ENCODE measurements at regions not wholly inside any gene's neighbourhood (a gene's known extent, or its start where the extent isn't known, plus 50 kb on each side); places are given as distances from the start of the nearest gene placed in this dataset.

DNA sequence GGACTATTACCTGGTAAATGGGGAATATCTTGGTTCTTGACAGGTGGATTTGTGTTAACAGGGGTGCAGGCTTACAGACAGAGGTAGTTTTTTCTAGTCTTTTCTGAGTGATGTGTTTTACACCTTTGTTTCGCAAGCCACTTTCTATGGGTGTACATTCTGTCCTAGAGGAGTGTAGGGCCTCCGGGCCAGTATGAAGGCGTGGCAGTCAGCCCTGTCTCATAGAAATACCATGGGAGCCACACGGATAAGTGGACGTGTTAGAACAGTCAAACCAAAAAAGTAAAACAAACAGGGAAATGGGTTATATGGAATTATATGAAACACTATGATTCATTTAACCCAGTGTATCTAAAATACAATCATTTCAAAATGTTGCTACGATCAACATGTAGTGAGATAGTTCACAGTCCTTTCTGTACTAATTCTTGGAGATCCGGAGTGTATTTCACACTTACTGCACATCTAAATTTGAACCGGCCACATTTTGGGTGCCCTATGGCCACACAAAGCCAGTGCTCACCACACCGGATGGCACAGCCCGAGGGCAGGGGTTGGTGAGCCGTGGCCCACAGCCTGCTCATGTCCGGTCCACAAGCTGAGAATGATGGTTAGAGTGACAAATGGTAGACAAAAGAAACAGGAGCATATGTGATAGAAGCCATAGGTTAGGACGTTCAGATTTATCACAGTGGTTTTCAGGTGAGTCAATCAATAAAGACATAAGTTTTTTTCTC, 80.1 kb upstream of the IRX4 start:
- H3K27me3 ChIP-seq (ENCODE audit: low read depth): no peaks in the 10 kb centered on the region
- no peak for TF ChIP-seq CTCF (IDR thresholded peaks at IDR 0.05; ENCODE audit: borderline replicate concordance)
- intact Hi-C loops (cut with micrococcal nuclease): no loop called here

GRCh38 chr5:1961952-1962595, 79.3 kb upstream of the IRX4 start:
- Histone ChIP-seq H3K4me3 (no peak overlapping the region), H3K9me3 (replicated peaks) (no peaks in the 10 kb centered on the region), H3K4me1 (no peaks in the 10 kb centered on the region), H3K27me3 (ENCODE audit: low read depth) (no peaks in the 10 kb centered on the region), H3K27ac (replicated peaks) (no peak overlapping the region), H3K36me3 (no peaks in the 10 kb centered on the region)
- intact Hi-C loops (cut with micrococcal nuclease): no loop called here
- TF ChIP-seq CTCF (IDR thresholded peaks at IDR 0.05; ENCODE audit: borderline replicate concordance): no peak
- DNase-seq: no peak

More for the DNA sequence above, 80.1 kb upstream of the IRX4 start:
- no peak for DNase-seq
- Histone ChIP-seq H3K4me3 (no peak overlapping the region), H3K4me1 (no peaks in the 10 kb centered on the region), H3K9me3 (replicated peaks) (no peaks in the 10 kb centered on the region), H3K36me3 (no peaks in the 10 kb centered on the region), H3K27ac (replicated peaks) (no peak overlapping the region)

- H3K9me3 ChIP-seq (replicated peaks): no peaks in the 10 kb centered on the region
- H3K36me3 ChIP-seq: no peaks in the 10 kb centered on the region
- H3K4me3 ChIP-seq: no peak overlapping the region
- intact Hi-C loops (cut with micrococcal nuclease): no loop called here
- no peak for TF ChIP-seq CTCF (IDR thresholded peaks at IDR 0.05; ENCODE audit: borderline replicate concordance)
- no peak overlapping the region for H3K27ac ChIP-seq (replicated peaks)
- DNase-seq: no peak
- H3K4me1 ChIP-seq: no peaks in the 10 kb centered on the region
- no peaks in the 10 kb centered on the region for H3K27me3 ChIP-seq (ENCODE audit: low read depth)
Observed at GRCh38 chr5:1961304-1961946, 78.7 kb upstream of the IRX4 start.

DNA sequence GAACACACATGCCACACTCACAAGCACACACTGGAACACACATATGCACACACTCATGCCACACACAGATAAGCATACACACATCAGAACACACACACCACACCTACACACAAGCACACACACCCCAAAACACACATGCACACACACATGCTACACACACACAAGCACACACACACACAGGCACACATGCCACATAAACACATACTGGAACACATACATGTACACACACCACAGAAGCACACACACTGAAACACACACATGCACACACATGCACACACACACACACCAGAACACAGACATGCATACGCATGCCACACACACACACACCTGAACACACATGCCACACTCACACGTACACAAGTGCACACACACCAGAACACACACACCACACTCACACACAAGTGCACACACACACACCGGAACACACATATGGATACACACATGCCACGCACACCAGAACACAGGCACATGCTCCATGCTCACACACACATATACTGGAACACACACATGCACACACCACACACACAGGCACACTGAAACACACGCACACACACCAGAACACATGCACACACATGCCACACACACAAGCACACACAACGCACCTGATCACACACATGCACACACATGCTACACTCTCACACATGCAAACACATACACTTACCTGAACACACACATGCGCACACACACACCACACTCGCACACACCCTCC, 78.0 kb upstream of the IRX4 start:
- H3K36me3 ChIP-seq: no peaks in the 10 kb centered on the region
- no peak overlapping the region for H3K4me3 ChIP-seq
- H3K9me3 ChIP-seq (replicated peaks): no peaks in the 10 kb centered on the region
- H3K4me1 ChIP-seq: no peaks in the 10 kb centered on the region
- no peak for TF ChIP-seq CTCF (IDR thresholded peaks at IDR 0.05; ENCODE audit: borderline replicate concordance)
- H3K27ac ChIP-seq (replicated peaks): no peak overlapping the region
- no peak for DNase-seq
- H3K27me3 ChIP-seq (ENCODE audit: low read depth): no peaks in the 10 kb centered on the region
- intact Hi-C loops (cut with micrococcal nuclease): no loop called here

DNA sequence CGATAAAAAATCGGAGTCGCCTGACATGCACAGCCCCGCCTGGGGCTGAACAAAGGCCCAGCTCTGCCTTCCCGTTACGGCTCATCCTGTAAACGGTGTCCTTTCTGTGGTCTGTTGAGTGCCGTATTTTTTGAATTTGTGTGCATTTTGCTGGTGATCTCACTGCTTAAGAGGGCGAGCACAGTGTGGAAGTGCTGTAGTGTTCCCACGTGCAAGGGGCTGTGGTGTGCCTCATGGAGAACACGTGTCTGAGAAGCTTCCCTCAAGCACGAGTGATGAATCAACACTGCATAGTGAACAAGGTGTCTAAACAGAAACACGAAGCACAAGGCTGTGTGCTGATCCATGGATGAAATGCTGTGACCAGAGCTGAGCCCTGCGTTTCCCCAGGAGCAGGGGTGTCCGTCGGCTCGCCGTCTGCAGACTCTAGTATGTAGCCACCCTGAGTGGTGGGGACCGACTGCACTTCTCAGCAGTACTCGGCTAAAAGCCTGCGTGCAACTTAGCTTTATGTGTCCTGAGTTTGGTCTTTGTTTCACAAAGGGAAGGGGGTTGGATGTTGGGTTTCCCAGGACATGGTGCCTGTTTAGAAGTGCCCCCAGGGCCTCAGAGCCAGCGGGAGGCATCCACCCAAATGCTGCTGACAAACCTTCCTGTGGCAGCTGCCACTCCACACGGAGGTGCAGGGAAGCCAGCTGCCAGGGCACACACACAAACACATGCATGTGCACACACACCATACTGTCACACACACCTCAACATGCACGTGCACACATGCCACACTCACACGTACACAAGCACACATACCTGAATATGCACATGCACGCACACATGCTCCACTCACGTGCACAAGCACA, 77.2 kb upstream of the IRX4 start:
- no peaks in the 10 kb centered on the region for H3K4me1 ChIP-seq
- H3K27me3 ChIP-seq (ENCODE audit: low read depth): no peaks in the 10 kb centered on the region
- no peak for TF ChIP-seq CTCF (IDR thresholded peaks at IDR 0.05; ENCODE audit: borderline replicate concordance)
- H3K4me3 ChIP-seq: no peak overlapping the region
- H3K9me3 ChIP-seq (replicated peaks): no peaks in the 10 kb centered on the region
- H3K36me3 ChIP-seq: no peaks in the 10 kb centered on the region
- intact Hi-C loops (cut with micrococcal nuclease): no loop called here
- no peak for DNase-seq
- no peak overlapping the region for H3K27ac ChIP-seq (replicated peaks)

All from left ventricle myocardium inferior (tissue), 1 donor.